GM19452 (cell line): ENCODE measurements at regions not wholly inside any gene's neighbourhood (a gene's known extent, or its start where the extent isn't known, plus 50 kb on each side); places are given as distances from the start of the nearest gene placed in this dataset.
"Not testable (repeated sequence)": the region's sequence is repeated elsewhere in the genome, so short reads cannot be mapped to it uniquely, and the experiment has no call there.

Source experiments
- ATAC-seq: cut with Tn5 transposase; IDR thresholded peaks from one replicate; pipeline ENCODE4 v1.9.1; 2021; ENCODE audit not compliant: unreplicated experiment

DNA sequence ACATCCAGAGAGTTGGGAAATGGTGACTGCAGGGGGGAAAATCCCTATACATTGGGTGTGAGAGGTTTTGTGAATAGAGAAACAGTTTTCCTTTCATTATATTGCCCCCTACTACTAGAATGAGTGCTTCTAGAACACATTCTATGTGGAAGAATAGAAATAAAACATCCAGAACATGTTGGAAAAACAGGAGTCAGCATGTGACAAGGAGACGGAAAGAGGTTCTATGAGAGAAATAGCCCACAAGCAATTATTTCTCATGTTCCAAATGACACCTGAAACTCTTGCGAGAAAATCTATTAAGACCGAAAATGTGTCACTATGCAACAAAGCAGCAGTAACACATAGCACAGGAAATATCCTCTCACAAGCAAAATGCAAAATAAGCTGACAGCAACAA lies 202.7 kb upstream of the SPOPL start:
- ATAC-seq = peak; percentile 60

DNA sequence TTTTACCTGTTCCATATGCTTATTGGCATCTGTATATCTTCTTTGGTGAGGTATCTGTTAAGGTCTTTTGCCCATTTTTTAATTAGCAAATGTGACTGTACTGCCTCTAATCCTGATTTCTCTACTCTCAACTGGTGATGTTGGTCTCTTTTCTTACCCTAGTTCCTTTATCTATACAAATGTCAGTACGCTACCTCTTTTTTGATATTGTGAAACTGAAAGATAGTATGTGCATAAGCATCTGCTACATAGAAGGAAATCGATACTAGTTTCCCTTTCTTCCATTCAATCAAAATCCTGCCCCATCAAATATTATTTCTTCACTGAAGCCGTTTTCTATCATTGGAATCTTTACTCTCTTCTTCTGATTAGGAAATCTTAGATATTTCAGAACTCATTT lies 194.9 kb upstream of the SPOPL start:
- ATAC-seq = no peak

DNA sequence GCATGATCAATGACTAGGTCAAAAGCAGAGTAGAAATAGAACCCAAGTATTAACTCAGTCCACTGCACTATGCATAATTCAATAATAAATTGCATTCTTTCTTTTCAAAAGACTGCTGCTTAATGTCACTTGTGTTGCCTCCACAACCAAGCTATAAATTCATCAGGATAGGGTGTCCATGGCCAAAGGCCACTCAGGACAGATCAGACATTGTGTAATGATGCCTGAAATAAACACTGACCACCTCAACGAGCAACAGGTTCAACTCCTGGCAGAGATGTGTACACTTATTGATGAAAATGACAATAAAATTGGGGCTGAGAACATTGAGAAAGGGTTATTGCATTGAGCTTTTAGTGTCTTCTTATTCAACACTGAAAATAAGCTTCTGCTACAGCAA lies 194.5 kb upstream of the SPOPL start:
- ATAC-seq = no peak

DNA sequence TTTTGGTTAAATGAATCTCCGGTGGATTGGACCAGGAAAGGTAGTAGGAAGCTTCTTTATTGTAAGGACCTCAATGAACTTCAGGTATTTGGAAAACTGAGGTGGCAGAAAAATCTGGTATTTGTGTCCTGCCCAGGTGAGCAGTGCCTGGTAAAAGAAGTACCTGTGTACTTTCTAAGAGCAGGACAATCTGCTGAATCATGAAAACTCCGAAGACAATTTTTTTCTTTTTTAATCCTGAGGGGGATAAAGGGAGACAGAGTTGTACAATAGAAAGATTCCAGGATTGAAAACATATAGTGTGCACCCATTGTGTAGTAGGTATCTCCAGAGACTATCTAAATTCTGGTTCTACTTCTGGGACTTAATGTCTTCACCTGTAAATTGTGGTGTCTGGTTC lies 191.8 kb upstream of the SPOPL start:
- no peak for ATAC-seq

DNA sequence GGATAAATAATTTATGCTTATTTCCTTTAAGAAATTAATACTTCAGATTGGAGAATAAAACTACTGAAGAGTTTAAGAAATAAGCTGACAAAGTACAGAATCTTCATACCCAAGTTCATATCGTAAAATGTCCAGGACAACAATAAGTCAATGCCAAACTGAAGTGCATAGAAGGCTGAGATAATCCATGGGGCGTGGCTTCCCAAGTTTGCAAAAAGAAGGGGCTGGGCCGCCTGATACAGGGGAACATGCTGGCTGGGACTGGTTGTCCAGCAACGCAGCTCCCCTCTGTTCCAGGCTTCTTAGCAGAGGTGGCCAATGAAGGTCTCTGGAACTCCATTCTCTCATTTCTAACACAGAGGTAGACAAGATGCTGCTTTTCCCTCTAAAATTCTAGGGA lies 189.5 kb upstream of the SPOPL start:
- ATAC-seq = no peak

DNA sequence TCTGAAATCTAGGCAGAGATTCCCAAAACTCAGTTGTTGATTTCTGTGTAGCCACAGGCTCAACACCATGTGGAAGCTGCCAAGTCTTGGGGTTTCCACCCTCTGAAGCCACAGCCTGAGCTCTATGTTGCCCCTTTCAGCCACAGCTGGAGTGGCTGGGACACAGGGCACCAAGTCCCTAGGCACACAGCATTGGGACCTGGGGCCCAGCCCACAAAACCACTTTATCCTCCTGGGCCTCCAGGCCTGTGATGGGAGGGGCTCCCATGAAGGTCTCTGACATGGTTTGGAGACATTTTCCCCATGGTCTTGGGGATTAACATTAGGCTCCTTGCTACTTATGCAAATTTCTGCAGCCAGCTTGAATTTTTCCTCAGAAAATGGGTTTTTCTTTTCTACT lies 186.0 kb upstream of the SPOPL start:
- ATAC-seq = not testable (repeated sequence)

DNA sequence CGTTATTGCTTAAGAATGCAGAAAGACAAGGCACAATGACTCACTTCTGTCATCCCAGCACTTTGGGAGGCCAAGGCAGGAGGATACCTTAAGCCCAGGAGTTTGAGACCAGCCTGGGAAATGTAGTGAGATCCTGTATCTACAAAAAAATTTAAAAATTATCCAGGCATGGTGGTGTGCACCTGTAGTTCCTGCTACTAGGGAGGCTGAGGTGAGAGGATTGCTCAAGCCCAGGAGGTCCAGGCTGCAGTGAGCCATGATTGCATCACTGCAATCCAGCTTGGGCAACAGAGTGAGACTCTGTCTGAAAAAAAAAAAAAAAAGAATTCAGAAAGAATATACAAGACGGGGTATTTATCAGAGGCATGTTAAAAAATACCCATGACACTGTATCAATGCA lies 182.0 kb upstream of the SPOPL start:
- ATAC-seq = no peak

DNA sequence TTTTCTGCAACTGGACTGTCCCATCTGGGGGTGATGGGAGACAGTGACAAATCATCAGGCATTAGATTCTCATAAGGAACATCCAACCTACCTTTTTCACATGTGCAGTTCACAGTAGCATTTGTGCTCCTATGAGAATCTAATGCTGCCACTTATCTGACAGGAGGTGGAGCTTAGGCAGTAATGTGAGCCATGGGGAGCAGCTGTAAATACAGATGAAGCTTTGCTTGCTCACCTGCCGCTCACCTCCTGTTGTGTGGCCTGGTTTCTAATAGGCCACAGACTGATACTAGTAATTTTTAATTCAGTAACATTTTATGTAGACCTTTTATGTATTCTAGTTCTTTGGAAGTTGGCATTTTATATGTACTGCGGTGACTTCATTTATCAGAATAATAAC lies 180.1 kb upstream of the SPOPL start:
- no peak for ATAC-seq

DNA sequence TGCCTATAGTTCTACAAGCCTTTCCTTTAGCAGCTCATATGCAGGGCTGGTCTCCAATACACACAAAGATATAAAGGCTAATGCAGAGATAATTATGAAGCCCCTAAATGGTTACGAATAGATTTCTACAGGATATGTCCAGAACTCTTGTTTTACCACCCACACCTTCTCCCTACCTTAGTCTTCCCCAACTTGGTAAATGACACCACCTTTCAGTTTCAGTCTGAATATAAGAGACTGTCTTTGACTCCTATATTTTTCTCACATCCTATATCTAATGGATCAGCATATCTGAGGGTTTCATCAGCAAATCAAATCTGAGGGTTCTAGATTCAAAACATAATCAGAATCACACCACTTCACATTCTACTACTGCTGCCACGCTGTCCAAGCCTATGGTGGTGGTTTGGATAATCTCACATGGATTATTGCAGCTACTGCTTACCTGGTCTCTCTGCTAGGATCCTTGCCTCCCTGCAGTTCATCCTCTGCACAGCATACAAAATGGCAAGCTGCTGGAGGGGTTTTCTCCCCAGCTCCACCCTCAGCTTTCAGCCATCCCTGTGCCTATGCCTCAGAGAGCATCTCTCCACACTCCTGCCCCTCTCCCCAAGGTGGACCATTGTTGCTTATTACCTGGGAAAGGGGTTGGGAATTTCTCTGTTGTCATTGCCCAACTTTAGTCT lies 178.0 kb upstream of the SPOPL start:
- ATAC-seq = no peak

DNA sequence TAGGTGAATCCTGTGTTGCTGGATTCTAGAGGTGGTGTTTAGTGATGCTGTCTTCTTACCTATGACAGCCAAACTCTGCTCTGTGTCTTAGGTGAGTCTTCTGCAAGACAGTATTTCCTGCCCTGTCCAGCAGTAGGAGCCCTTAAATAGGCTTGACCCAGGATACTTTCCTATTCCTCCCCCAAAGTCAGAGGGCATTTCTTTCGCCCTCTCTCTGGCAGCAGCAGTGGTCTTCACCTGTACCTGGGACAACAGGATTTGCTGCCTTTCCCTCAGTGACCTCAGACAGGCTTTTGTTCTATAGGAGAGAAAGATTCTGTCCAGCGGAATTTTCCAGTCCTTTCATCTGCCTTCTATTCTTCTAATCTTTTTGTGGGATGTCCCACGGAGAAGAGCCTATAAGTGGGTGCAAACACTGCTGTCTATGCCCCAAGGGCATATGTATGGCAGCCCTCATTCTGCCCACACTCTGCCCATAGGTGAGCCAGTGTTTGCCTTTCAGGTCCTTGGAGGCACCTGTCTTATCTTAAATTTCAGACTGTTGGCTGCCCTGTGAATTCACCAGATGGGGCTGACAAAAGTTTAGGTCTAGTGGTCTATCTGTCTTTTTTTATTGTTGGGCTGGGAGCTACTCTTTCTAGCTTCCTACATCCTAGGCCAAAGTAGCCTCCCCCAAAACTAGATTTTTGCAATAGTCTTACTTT lies 177.3 kb upstream of the SPOPL start:
- ATAC-seq = no peak

DNA sequence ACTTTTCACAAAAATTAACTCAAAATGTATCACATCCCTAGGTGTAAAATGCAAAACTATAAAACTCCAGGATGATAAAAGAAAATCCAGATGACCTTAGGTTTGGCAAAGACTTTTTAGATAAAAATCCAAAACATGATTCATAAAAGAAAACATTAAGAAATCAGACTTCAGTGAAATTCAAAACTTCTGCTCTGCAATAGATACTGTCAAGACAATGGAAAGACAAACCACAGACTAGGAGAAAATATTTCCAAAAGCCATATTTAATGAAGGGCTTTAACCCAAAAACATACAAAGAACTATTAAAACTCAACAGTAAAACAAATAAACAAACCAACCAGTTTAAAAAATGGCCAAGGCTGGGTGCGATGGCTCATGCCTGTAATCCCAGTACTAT lies 173.6 kb upstream of the SPOPL start:
- ATAC-seq = no peak

DNA sequence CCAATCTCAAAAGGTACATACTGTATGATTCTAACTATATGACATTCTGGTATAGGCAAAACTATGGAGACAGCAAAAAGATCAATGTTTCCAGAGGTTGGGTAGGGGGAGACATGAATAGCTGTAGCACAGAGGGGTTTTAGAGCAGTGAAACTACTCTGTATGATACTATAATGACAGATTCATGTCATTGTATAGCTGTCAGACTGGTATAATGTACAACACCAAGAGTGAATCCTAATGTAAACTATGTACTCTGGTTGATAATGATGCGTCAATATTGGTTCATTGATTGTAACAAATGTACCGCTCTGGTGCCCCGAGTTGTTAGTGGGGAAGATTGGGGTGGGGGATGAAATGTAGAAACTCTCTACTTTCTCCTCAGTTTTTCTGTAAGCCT lies 172.4 kb upstream of the SPOPL start:
- ATAC-seq = no peak

DNA sequence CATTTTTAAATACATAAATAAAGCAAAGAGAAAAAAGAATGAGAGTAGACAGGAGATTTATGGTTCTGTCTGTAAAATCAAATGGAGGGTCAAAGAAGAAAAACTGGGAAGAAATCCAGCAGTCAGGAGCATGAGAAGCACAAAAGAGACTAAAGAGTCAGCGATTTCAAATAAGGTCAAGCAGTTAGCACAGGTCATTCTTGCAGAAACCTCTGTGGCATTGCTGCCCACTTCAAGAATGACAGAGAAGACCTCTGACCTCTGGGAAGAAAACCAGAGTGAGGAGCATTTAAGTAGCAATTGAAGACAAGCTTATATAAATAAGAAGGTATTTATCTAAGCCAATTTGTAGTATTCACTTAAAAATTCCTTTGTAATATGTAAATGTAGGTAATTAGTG lies 172.0 kb upstream of the SPOPL start:
- ATAC-seq = no peak

DNA sequence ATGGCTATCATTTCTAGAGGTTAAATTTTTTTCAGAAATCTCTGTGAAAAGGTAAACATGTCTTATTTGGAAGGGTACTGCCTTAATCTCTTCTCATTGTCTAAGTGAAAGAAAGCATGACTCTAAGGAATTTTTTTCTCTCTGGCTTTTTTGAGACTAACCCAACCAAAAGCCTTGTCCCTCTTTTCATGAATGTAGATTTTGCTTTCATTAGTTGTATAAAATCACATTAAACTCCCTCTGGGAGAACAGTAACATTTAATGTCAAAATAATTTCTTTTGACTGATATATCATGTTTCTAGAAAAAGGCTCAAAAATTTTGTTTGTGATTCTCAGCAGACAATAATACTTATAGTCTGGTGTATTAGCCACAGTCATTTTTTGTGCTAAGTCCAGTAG lies 168.4 kb upstream of the SPOPL start:
- no peak for ATAC-seq

DNA sequence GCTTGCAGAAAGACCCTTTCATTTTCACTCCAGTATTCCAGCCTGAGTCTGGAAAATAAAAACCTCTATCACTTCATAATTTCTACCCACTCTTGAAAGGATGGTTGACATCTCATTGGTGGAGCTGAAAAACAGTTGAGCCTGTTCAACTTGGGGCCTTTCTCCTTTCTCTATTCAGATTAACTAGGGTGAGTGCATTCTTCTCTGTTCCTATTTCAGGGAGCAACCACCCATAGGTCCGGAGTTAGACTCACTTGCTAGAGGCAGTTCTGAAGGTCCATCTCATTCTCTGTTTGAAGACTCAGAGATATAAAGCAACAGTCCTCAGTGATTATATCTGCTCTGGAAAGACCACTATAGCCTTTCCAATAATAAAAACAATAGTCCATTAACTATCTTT lies 167.9 kb upstream of the SPOPL start:
- ATAC-seq = no peak

DNA sequence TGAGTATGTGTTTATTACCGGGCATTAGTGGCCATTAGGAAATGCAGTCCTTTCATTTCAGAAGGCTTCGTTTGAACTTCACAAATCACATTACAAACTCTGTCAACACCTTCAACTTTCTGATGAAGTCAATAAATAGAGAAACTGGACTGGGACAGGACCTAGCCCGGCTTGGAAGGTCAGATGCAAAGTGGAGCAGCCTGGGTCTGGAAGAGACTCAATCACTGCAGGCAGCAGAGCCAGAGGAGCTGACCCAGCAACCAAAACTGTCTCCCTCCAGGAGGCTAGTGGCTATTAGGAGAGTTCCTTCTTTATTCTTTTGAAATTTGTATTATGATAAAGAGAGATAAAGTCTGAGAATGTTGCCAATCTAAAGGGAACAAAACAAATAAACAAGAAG lies 167.2 kb upstream of the SPOPL start:
- no peak for ATAC-seq

DNA sequence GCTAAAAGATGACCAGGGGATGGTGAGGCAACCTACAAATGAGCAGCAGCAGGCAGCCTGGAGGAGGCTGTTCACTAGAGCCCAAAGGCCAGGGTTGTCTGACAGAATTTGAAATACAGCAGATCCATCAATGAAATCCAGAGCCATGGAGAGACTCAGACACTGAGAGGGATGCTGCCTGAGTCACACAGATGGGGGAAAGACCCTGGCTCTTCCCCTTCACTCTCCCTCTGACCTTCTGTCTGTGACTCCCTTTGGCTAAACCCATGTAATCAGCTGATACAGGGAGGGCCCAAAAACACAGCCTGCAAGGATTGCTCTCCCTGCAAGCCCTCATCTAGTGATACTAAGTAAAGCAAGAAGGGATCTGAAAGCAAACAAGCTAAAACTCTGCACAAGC lies 166.5 kb upstream of the SPOPL start:
- no peak for ATAC-seq

DNA sequence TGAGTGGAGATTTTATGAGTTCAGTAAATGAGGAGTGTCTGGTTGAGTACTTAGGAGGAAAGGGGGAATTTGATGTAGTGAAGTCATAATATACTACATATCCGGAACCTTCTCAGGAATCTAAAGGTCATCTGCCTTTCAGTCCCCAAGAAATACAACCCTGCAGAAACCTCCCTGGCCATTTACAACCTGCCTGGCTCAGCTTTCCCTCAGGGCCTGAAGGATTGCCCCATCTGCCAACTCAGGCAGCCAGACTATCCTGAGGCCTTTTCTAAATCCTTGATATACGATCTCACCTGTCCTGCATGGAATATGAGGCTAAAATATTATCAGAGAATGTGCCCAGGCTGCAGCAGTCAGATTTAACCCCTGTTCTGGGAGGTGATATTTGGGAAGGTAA lies 165.4 kb upstream of the SPOPL start:
- no peak for ATAC-seq

DNA sequence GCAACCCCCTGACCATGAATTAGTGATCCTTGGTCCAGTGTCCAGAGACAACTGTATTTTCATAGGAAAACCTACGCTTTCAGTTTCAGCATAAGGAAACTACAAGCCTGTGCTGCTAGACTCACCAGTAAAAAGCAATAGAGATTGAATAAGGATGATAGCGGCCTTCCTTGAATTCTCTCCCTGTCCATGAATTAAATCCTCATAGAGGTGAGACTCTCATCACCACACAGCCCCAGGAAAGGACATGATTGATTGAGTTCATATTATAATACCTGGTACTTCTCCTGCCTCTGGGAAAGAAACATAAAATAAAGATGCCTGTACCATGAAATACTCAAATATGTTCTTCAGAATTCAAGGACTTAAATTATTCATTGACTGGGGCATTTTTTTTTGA lies 146.3 kb upstream of the SPOPL start:
- no peak for ATAC-seq

DNA sequence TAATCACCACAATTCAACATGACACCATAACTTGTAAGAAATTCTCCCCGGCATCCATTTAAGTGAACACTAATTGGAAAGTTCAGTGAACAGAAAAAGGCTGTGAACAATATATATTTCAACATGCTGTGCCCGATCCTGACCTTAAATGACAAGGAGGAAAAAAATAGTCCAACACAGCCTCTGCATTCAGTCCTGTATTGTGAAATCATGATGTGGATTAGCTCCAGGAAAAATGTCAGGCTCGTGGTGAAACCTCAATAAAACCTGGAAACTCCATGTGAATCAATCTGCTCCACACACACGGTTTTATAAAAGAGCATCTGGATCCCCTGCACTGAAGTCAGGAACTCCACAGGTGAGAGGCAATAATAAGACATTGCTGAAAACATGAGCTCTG lies 145.4 kb upstream of the SPOPL start:
- ATAC-seq = no peak

DNA sequence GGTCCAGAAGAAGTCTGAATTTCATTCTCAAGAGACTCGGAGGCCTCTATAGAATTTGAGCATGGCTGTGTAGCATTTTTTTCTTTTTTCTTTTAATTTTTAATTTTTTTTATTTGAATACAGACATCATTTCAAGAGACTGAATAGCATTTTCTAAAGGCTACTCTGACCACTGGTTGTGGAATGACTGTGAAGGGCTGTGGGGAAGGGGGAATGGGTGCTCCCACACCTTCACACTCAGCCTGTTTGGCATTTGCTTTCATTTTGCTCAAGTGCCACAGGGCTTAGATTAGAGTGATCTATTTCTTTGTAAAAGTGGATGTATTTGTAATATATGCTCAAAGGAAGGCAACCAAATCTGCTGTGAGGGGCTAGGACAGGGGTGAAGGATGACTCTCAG lies 142.0 kb upstream of the SPOPL start:
- peak; percentile 75 for ATAC-seq

DNA sequence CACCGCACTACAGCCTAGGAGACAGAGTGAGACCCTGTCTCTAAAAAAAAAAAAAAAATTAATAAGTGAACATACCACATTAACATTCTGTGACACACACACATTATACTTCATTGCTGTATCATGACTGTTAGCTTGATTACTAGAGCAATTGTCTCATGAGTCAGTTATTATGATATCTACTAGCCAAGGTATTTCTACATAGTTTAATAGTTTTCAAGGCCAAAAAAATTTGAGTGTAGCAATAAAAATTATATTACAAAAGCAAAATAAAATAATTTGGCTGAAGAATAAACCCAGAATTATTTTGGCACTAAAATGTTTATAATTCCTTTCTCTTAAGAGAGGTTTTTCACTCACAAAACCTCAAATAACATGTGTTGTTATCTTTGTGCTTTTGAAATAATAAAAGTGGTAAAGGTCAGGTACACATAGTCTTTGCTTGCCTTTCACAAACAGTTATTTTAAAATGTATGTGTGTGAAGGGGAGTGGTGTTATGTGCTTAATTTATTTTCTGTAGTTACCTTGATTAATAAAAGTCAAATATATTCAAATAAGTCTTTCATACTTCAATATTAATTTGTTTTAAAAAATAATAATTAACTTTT lies 136.9 kb upstream of the SPOPL start:
- no peak for ATAC-seq

DNA sequence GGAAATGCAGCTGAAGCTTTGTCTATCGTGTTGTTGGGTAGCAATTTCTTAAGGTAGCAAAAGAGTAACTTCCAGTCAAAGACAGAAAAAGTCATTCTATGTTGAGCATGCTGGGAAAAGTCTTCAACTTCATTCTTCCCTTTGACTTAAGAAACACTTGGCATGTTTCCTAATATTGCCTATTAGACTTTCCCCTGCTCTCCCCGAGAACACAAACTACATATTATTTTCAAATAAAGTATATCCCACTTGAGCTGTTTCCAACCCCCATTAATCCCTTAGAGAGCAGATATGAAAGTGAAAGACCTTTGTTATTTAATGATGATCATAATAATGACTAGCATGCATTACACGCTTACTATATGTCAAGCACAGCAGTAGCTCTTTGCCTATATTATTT lies 136.0 kb upstream of the SPOPL start:
- ATAC-seq = no peak
